ENCODE measurements at regions not wholly inside any gene's neighbourhood (a gene's known extent, or its start where the extent isn't known, plus 50 kb on each side); places are given as distances from the start of the nearest gene placed in this dataset.

DNA sequence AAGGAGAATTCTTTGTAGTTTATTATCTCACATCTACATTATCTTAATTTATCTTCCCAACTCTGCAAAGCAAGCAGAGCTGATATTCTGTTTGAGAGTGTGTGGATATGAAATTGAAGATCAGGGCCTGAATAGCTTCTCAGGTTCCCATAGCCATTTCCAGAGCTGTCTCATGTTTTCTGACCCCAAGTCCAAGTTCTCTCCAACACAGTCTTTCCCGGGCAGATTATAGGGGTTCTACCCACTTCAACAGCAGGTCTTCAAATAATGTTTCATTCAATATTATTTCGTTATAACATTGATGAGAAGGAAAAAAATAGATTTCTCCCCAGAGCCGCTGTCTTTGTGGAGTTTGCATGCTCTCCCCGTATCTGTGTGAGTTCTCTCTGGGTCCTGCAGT lies 234.9 kb downstream of the ENC1 start:
- TF ChIP-seq, protein P1, sequence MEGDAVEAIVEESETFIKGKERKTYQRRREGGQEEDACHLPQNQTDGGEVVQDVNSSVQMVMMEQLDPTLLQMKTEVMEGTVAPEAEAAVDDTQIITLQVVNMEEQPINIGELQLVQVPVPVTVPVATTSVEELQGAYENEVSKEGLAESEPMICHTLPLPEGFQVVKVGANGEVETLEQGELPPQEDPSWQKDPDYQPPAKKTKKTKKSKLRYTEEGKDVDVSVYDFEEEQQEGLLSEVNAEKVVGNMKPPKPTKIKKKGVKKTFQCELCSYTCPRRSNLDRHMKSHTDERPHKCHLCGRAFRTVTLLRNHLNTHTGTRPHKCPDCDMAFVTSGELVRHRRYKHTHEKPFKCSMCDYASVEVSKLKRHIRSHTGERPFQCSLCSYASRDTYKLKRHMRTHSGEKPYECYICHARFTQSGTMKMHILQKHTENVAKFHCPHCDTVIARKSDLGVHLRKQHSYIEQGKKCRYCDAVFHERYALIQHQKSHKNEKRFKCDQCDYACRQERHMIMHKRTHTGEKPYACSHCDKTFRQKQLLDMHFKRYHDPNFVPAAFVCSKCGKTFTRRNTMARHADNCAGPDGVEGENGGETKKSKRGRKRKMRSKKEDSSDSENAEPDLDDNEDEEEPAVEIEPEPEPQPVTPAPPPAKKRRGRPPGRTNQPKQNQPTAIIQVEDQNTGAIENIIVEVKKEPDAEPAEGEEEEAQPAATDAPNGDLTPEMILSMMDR (IDR thresholded peaks at IDR 0.05; ENCODE audit: poor library complexity, severe bottlenecking): no peak
- TF ChIP-seq RAD21 (conservative IDR thresholded peaks at IDR 0.05) (no peak), EZH2 (IDR thresholded peaks at IDR 0.05; ENCODE audit: borderline replicate concordance, insufficient read depth, low read length, poor library complexity, severe bottlenecking) (no peak), POLR2AphosphoS5 (IDR thresholded peaks at IDR 0.05) (no peak), TAF1 (IDR thresholded peaks at IDR 0.05; ENCODE audit: low read depth) (no peak), SMC3 (conservative IDR thresholded peaks at IDR 0.05; ENCODE audit: poor library complexity) (no peak), REST (IDR thresholded peaks at IDR 0.05; ENCODE audit: borderline replicate concordance) (no peak), EP300 (conservative IDR thresholded peaks at IDR 0.05; ENCODE audit: poor library complexity, severe bottlenecking) (no peak)
